ENCODE measurements at regions not wholly inside any gene's neighbourhood (a gene's known extent, or its start where the extent isn't known, plus 50 kb on each side); places are given as distances from the start of the nearest gene placed in this dataset.
"Not testable (repeated sequence)": the region's sequence is repeated elsewhere in the genome, so short reads cannot be mapped to it uniquely, and the experiment has no call there.

DNA sequence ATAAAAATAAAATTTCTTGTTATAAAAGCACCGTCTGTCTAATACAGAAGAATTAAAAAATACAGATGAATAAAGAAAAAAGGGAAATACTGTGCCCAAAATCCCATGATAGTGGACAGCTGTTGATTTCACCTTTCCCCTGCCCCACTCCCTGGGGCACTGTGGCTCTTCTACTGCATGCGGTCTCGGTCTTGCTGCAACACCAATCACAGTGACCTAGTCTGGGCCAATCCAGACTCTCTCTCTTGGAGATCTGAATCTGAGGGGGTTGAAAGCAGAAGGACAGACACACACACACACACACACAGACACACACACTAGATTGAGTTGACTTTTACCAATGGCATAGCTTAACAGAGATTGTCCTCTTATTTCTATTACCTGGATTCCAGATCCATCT lies 70.5 kb upstream of the FYN start:
- no peaks in the 10 kb centered on the region for H3K27me3 ChIP-seq (ENCODE audit: insufficient read depth, low read depth, severe bottlenecking)
- no peak for DNase-seq
- no peaks in the 10 kb centered on the region for H3K9me3 ChIP-seq (ENCODE audit: severe bottlenecking)
- no peak overlapping the region for H3K4me3 ChIP-seq (ENCODE audit: low read depth, low read length)
- no peaks in the 10 kb centered on the region for H3K36me3 ChIP-seq
- no peak overlapping the region for H3K27ac ChIP-seq
- TF ChIP-seq, protein P1, sequence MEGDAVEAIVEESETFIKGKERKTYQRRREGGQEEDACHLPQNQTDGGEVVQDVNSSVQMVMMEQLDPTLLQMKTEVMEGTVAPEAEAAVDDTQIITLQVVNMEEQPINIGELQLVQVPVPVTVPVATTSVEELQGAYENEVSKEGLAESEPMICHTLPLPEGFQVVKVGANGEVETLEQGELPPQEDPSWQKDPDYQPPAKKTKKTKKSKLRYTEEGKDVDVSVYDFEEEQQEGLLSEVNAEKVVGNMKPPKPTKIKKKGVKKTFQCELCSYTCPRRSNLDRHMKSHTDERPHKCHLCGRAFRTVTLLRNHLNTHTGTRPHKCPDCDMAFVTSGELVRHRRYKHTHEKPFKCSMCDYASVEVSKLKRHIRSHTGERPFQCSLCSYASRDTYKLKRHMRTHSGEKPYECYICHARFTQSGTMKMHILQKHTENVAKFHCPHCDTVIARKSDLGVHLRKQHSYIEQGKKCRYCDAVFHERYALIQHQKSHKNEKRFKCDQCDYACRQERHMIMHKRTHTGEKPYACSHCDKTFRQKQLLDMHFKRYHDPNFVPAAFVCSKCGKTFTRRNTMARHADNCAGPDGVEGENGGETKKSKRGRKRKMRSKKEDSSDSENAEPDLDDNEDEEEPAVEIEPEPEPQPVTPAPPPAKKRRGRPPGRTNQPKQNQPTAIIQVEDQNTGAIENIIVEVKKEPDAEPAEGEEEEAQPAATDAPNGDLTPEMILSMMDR (IDR thresholded peaks at IDR 0.05; ENCODE audit: low read depth, low read length): no peak

DNA sequence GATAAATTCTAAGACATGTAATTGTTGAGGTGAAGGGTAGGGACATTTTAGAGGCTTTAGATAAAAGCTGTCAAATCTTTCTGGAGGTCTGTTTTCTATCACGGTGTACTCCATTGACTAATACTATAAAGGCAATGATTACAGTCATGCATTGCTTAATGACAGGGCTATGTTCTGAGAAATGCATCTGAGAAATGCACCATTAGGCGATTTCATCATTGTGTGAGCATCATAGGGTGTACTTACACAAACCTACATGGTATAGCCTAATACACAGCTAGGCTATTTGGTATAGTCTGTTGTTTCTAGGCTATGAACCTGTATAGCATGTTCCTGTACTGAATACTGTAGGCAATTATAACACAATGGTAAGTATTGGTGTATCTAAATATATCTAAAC lies 71.3 kb upstream of the FYN start:
- no peaks in the 10 kb centered on the region for H3K36me3 ChIP-seq
- H3K27me3 ChIP-seq (ENCODE audit: insufficient read depth, low read depth, severe bottlenecking): no peaks in the 10 kb centered on the region
- no peaks in the 10 kb centered on the region for H3K9me3 ChIP-seq (ENCODE audit: severe bottlenecking)
- no peak overlapping the region for H3K27ac ChIP-seq
- TF ChIP-seq, protein P1 (IDR thresholded peaks at IDR 0.05; ENCODE audit: low read depth, low read length): no peak
- DNase-seq: no peak
- no peak overlapping the region for H3K4me3 ChIP-seq (ENCODE audit: low read depth, low read length)

DNA sequence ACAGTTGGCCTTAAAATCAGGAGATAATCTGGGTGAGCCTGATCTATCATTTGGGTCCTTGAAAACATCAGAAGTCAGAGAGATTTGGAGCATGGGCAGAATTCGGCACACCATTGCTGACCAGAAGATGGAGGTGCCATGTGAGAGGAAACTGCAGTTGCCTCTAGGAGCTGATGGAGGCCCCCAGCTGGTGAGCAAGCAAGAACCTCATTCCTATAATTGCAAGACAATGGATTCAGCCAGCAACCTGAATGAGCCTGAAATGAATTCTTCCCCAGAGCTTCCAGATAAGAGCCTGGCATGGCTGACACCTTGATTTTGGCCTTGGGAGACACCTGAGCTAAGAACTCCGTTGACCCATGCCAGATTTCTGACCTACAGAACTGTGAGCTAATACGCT lies 76.3 kb upstream of the FYN start:
- H3K27ac ChIP-seq: no peak overlapping the region
- no peak overlapping the region for H3K4me3 ChIP-seq (ENCODE audit: low read depth, low read length)
- H3K9me3 ChIP-seq (ENCODE audit: severe bottlenecking): no peaks in the 10 kb centered on the region
- no peak for DNase-seq
- H3K36me3 ChIP-seq: no peaks in the 10 kb centered on the region
- TF ChIP-seq, protein P1 (IDR thresholded peaks at IDR 0.05; ENCODE audit: low read depth, low read length): no peak
- H3K27me3 ChIP-seq (ENCODE audit: insufficient read depth, low read depth, severe bottlenecking): no peaks in the 10 kb centered on the region

DNA sequence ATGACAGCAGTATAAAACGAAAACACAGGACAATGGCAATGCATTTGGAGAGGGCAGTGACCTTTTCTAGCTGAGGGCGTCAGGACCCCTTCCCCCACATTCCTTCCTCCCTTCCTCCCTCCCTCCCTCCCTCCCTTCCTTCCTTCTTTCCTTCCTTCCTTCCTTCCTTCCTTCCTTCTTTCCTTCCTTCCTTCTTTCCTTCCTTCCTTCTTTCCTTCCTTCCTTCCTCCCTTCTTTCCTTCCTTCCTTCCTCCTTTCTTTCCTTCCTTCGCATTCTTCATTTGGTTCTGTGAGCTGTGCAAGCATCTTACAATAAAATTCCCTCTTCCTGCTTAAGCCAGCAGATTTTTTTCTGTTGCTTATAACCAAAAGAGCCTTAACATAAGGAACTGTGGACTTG lies 76.7 kb upstream of the FYN start:
- not testable (repeated sequence) for DNase-seq; H3K27ac ChIP-seq; H3K9me3 ChIP-seq (ENCODE audit: severe bottlenecking); H3K36me3 ChIP-seq; H3K27me3 ChIP-seq (ENCODE audit: insufficient read depth, low read depth, severe bottlenecking); H3K4me3 ChIP-seq (ENCODE audit: low read depth, low read length)

DNA sequence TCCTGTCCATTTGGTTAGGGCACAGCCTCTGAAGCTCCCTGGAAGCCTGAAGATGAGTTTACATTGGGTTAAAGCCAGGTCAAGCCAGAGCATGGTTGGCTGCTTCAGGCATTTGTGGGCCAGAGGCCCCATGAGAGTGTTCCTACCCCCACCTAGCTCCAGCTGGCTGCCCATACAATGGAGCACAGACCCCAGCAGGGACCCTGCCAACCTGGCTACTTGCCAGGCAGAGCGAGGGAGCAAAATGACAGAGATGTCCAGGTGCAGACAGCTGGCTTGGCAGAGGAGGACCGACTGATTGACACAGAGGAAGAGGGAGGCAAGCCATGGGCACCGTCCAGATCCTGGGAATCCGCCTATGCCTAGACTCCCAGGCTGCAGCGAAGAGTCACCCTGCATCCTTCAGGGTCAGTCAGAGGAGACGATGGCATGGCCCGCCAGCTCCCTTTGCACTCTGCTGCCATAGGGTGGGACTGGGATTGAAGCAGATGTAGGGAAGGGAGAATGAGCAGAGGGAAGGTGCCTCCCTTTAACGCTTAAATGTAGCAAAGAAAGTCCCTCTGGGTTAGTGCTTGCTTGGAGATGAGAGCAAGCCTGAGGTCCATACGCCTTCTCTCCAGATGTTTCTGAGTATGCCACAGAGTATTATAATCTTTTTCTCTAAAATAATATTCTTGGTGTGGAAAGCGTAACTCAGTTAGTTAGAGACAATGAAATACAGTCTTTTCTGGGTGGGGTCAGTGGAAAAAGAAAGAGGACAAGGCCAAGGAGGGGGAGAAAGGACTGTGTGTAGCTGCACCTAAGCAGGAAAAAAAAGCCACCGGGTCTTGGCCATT lies 77.6 kb upstream of the FYN start:
- Histone ChIP-seq H3K27ac (no peak overlapping the region), H3K9me3 (ENCODE audit: severe bottlenecking) (no peaks in the 10 kb centered on the region), H3K27me3 (ENCODE audit: insufficient read depth, low read depth, severe bottlenecking) (no peaks in the 10 kb centered on the region), H3K4me3 (ENCODE audit: low read depth, low read length) (no peak overlapping the region), H3K36me3 (no peaks in the 10 kb centered on the region)
- TF ChIP-seq, protein P1 (IDR thresholded peaks at IDR 0.05; ENCODE audit: low read depth, low read length): no peak
- DNase-seq: no peak

DNA sequence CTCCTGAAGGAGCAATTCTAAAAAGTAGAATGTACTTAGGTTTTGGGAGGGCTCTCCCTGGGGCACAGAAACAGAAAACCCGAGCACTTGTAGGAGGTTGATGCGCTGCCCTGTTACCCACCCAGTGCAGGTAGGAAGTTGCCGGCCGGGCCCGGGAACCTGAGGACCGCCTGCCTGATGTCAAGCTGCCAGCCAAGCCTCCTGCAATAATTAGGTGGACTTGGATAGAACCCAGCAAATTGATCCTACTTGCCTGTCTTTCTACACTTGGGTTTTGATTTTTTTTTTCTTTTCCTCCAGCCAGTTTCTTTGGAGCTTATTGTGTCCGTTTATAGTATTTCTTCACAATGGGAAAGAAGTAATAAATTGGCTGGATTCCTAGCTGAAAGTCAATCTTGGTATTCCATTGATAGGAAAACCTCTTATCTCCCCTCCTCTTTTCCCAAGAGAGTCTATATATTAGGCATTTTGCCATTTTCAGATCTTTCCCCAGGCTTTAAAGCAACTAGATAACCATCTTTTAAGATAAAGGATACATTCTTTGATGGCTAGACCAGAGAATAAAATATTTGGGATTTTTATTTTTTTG lies 78.3 kb upstream of the FYN start:
- H3K9me3 ChIP-seq (ENCODE audit: severe bottlenecking): no peaks in the 10 kb centered on the region
- no peak for DNase-seq
- no peak overlapping the region for H3K4me3 ChIP-seq (ENCODE audit: low read depth, low read length)
- TF ChIP-seq, protein P1 (IDR thresholded peaks at IDR 0.05; ENCODE audit: low read depth, low read length): no peak
- no peaks in the 10 kb centered on the region for H3K36me3 ChIP-seq
- no peaks in the 10 kb centered on the region for H3K27me3 ChIP-seq (ENCODE audit: insufficient read depth, low read depth, severe bottlenecking)
- H3K27ac ChIP-seq: no peak overlapping the region

Measured in WERI-Rb-1 (cell line).